Trophoblast cell (in vitro differentiated cells and primary cell): ENCODE measurements at regions not wholly inside any gene's neighbourhood (a gene's known extent, or its start where the extent isn't known, plus 50 kb on each side); places are given as distances from the start of the nearest gene placed in this dataset.
"Not testable (repeated sequence)": the region's sequence is repeated elsewhere in the genome, so short reads cannot be mapped to it uniquely, and the experiment has no call there.

Experiments
- DNase-seq, 2 donors: peaks; one replicate each; pipeline ENCODE4 v3.0.0-alpha.2; 2016
- H2AFZ ChIP-seq: 2 replicates; pipeline ENCODE4 v1.6.1; 2013; ENCODE audit warnings: low read length, moderate library complexity, mild to moderate bottlenecking; ENCODE audit not compliant: insufficient read depth, poor library complexity
- H2AK5ac ChIP-seq: 2 replicates; pipeline ENCODE4 v1.6.1; 2013; ENCODE audit warnings: mild to moderate bottlenecking, low read length
- H2BK120ac ChIP-seq: 2 replicates; pipeline ENCODE4 v1.6.1; 2013; ENCODE audit warnings: low read length, mild to moderate bottlenecking, moderate library complexity; ENCODE audit not compliant: insufficient read depth, poor library complexity
- H2BK12ac ChIP-seq: 2 replicates; pipeline ENCODE4 v1.6.1; 2013; ENCODE audit warnings: mild to moderate bottlenecking, low read length, moderate library complexity
- H2BK5ac ChIP-seq: 2 replicates; pipeline ENCODE4 v1.6.1; 2013; ENCODE audit warnings: low read length, low read depth, moderate library complexity, mild to moderate bottlenecking; ENCODE audit not compliant: poor library complexity
- H3K14ac ChIP-seq: 2 replicates; pipeline ENCODE4 v1.6.1; 2013; ENCODE audit warnings: mild to moderate bottlenecking, low read length
- H3K18ac ChIP-seq: 2 replicates; pipeline ENCODE4 v1.6.1; 2013; ENCODE audit warnings: mild to moderate bottlenecking, low read length
- H3K23ac ChIP-seq: 2 replicates; pipeline ENCODE4 v1.6.1; 2013; ENCODE audit warnings: low read length
- H3K27ac ChIP-seq: 2 replicates; pipeline ENCODE4 v1.5.1; 2013; ENCODE audit warnings: low read depth, mild to moderate bottlenecking, inconsistent platforms, low read length, moderate library complexity
- H3K27me3 ChIP-seq: 2 replicates; pipeline ENCODE4 v1.6.1; 2013; ENCODE audit warnings: inconsistent platforms, mild to moderate bottlenecking, low read length, moderate library complexity; ENCODE audit not compliant: insufficient read depth
- H3K36me3 ChIP-seq, 2 experiments: 1 replicate in 1 of 2; 2 replicates in 1 of 2; pipeline ENCODE4 v1.6.1; 2013; ENCODE audit warnings: low read length in 2 of 2, mild to moderate bottlenecking in 2 of 2, moderate library complexity in 1 of 2; ENCODE audit not compliant: insufficient read depth in 2 of 2, control insufficient read depth in 1 of 2
- H3K4ac ChIP-seq: 2 replicates; pipeline ENCODE4 v1.6.1; 2013; ENCODE audit warnings: low read depth, mild to moderate bottlenecking, low read length, moderate library complexity
- H3K4me1 ChIP-seq, 2 experiments: 1 replicate in 1 of 2; 2 replicates in 1 of 2; pipeline ENCODE4 v1.6.1; 2013; ENCODE audit warnings: low read length in 2 of 2, mild to moderate bottlenecking in 2 of 2, moderate library complexity in 1 of 2; ENCODE audit not compliant: insufficient read depth in 2 of 2, control insufficient read depth in 1 of 2
- H3K4me2 ChIP-seq: 2 replicates; pipeline ENCODE4 v1.6.1; 2013; ENCODE audit warnings: inconsistent platforms, mild to moderate bottlenecking, low read length, moderate library complexity
- H3K4me3 ChIP-seq: 2 replicates; pipeline ENCODE4 v1.5.1; 2013; ENCODE audit warnings: mild to moderate bottlenecking, low read depth, low read length, inconsistent platforms
- H3K79me1 ChIP-seq: one replicate; pipeline ENCODE4 v1.6.1; 2013; ENCODE audit warnings: low read length
- H3K79me2 ChIP-seq: 2 replicates; pipeline ENCODE4 v1.6.1; 2013; ENCODE audit warnings: low read length, mild to moderate bottlenecking; ENCODE audit not compliant: control insufficient read depth, insufficient read depth, poor library complexity
- H3K9ac ChIP-seq: 2 replicates; pipeline ENCODE4 v1.6.1; 2013; ENCODE audit warnings: mild to moderate bottlenecking, low read length
- H3K9me3 ChIP-seq: 2 replicates; pipeline ENCODE4 v1.6.1; 2013; ENCODE audit warnings: low read depth, mild to moderate bottlenecking, control low read depth, inconsistent platforms, low read length; ENCODE audit not compliant: insufficient read depth
- H4K12ac ChIP-seq: 2 replicates; pipeline ENCODE4 v1.6.1; 2013; ENCODE audit warnings: low read depth, mild to moderate bottlenecking, low read length, moderate library complexity
- H4K8ac ChIP-seq: 2 replicates; pipeline ENCODE4 v1.6.1; 2013; ENCODE audit warnings: low read depth, mild to moderate bottlenecking, low read length, moderate library complexity
- H4K91ac ChIP-seq: one replicate; pipeline ENCODE4 v1.6.1; 2013; ENCODE audit warnings: low read depth, mild to moderate bottlenecking, low read length, moderate library complexity
- WGBS: extraction: QIAGEN DNeasy Blood & Tissue Kit; methylation state at CpG from one replicate; pipeline ENCODE4 v1.1.7; 2013; ENCODE audit warnings: missing lambda C conversion rate; ENCODE audit not compliant: insufficient read length, insufficient coverage; ENCODE audit errors: extremely low coverage; 5-methylcytosine and 5-hydroxymethylcytosine counted together

DNA sequence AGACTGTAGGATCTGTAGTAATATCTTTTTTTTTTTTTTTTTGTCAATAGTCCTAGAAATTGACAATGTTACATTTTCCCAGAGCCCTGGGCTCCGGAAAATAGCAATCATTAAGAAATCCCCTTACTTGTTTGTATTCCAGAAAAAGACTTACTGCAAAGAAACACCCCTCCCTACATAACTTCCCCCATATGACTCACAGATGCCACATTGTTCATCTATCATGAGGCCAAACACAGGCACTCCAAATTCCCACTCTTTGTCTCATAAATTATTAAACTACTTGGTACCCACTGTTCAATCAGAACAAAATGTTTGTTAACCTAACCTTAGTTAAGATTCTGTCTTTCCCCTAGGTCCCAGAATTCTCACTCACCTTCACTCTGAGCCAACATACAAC, 53.5 kb downstream of the TEX51 start:
- H3K27ac ChIP-seq = no peak overlapping the region
- no peak overlapping the region for H2BK5ac ChIP-seq
- no peaks in the 10 kb centered on the region for H3K79me2 ChIP-seq
- H3K27me3 ChIP-seq = no peaks in the 10 kb centered on the region
- H3K4me2 ChIP-seq = no peak overlapping the region
- no peak overlapping the region for H3K14ac ChIP-seq
- no peak overlapping the region for H4K91ac ChIP-seq
- H3K9ac ChIP-seq = no peak overlapping the region
- WGBS = no CpG with 5 or more reads among the region's 1 CpG
- no peak overlapping the region for H2AK5ac ChIP-seq
- no peaks in the 10 kb centered on the region for H3K79me1 ChIP-seq
- H2AFZ ChIP-seq = no peak overlapping the region
- no peak overlapping the region for H3K23ac ChIP-seq
- no peak overlapping the region for H4K8ac ChIP-seq
- no peaks in the 10 kb centered on the region for H3K4me1 ChIP-seq
- no peaks in the 10 kb centered on the region for H3K9me3 ChIP-seq
- no peak overlapping the region for H3K4ac ChIP-seq
- H3K18ac ChIP-seq = no peak overlapping the region
- no peak for DNase-seq
- no peak overlapping the region for H3K4me3 ChIP-seq
- H4K12ac ChIP-seq = no peak overlapping the region
- no peak overlapping the region for H2BK12ac ChIP-seq
- no peak overlapping the region for H2BK120ac ChIP-seq
- no peaks in the 10 kb centered on the region for H3K36me3 ChIP-seq

DNA sequence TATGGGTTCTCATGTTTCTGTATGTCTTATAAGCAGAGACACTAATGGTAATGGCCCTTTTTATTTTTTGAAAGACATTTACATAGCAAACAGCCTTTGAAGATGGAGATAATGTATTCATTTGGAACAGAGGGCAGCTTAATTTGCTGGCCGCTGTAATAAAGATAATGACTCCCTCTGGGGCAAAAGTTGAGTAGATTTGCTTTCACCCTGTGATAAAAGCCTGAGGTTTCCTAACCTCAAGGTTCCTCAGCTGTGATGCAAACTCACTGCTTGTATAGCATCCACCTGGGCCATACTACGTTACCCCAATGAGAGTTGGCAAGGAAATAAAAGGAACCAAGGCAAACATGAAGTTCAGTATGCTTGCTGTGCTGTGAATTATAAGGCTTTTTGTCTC, 54.8 kb downstream of the TEX51 start:
- Histone ChIP-seq H3K79me2 (no peaks in the 10 kb centered on the region), H2BK12ac (no peak overlapping the region), H3K36me3 (no peaks in the 10 kb centered on the region), H3K9me3 (no peaks in the 10 kb centered on the region), H4K8ac (no peak overlapping the region), H3K79me1 (no peaks in the 10 kb centered on the region), H4K12ac (no peak overlapping the region), H3K9ac (no peak overlapping the region), H3K27me3 (no peaks in the 10 kb centered on the region), H2AK5ac (no peak overlapping the region), H2AFZ (no peak overlapping the region), H3K4me3 (no peak overlapping the region), H2BK5ac (no peak overlapping the region), H3K18ac (no peak overlapping the region), H3K4me2 (no peak overlapping the region), H3K23ac (no peak overlapping the region), H3K4ac (no peak overlapping the region), H3K27ac (no peak overlapping the region), H4K91ac (no peak overlapping the region), H3K4me1 (no peaks in the 10 kb centered on the region), H2BK120ac (no peak overlapping the region), H3K14ac (no peak overlapping the region)
- no peak for DNase-seq
- WGBS = no CpG with 5 or more reads among the region's 2 CpGs

DNA sequence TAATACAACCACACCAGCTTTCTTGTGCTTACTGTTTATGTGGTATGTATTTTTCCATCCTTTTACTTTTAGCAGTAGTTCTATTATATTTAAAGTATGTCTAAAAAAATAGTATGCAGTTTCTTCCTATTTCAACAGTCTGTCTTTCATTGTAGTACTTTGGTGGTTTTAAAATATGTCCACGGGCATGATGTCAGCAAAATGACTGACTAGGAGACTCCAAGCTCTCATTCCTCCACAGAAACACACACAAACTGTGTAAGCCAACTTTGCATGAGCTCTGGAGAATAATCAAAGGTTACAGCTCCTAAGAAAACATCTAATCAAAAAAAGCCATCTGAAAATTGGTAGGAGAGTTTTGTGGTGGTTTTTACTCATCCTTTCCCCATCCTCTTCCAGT, 56.1 kb downstream of the TEX51 start:
- H4K8ac ChIP-seq = no peak overlapping the region
- H2AFZ ChIP-seq = no peak overlapping the region
- no peak overlapping the region for H2BK120ac ChIP-seq
- no peak overlapping the region for H3K4me3 ChIP-seq
- H3K4me1 ChIP-seq = no peaks in the 10 kb centered on the region
- H3K23ac ChIP-seq = no peak overlapping the region
- no peak for DNase-seq
- H3K9me3 ChIP-seq = no peaks in the 10 kb centered on the region
- H3K14ac ChIP-seq = no peak overlapping the region
- no peak overlapping the region for H3K18ac ChIP-seq
- H3K79me2 ChIP-seq = no peaks in the 10 kb centered on the region
- no peak overlapping the region for H4K91ac ChIP-seq
- no peaks in the 10 kb centered on the region for H3K79me1 ChIP-seq
- no peak overlapping the region for H3K9ac ChIP-seq
- WGBS = no CpG with 5 or more reads among the region's 1 CpG
- H3K27ac ChIP-seq = no peak overlapping the region
- no peak overlapping the region for H2BK12ac ChIP-seq
- no peak overlapping the region for H2BK5ac ChIP-seq
- H3K36me3 ChIP-seq = no peaks in the 10 kb centered on the region
- no peak overlapping the region for H3K4ac ChIP-seq
- H2AK5ac ChIP-seq = no peak overlapping the region
- H3K27me3 ChIP-seq = no peaks in the 10 kb centered on the region
- H4K12ac ChIP-seq = no peak overlapping the region
- no peak overlapping the region for H3K4me2 ChIP-seq

DNA sequence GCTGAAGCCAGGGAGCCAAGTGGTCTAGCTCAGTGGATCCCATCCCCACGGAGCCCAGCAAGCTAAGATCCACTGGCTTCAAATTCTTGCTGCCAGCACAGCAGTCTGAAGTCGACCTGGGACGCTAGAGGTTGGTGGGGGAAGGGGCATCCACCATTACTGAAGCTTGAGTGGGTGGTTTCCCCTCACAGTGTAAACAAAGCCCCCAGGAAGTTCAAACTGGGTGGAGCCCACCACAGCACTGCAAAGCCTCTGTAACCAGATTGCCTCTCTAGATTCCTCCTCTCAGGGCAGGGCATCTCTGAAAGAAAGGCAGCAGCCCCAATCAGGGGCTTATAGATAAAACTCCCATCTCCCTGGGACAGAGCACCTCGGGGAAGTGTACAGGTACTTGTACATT, 58.1 kb downstream of the TEX51 start:
- not testable (repeated sequence) for H4K8ac ChIP-seq, H3K27ac ChIP-seq, H3K9ac ChIP-seq, H2BK120ac ChIP-seq, H3K79me1 ChIP-seq, H3K23ac ChIP-seq, DNase-seq, H2AFZ ChIP-seq, H3K18ac ChIP-seq, H3K36me3 ChIP-seq, H3K4me3 ChIP-seq, H3K79me2 ChIP-seq, H2AK5ac ChIP-seq, H3K4me2 ChIP-seq, H3K4ac ChIP-seq, H3K27me3 ChIP-seq, H3K9me3 ChIP-seq, H3K14ac ChIP-seq, H2BK5ac ChIP-seq, H4K91ac ChIP-seq, H4K12ac ChIP-seq, H3K4me1 ChIP-seq, H2BK12ac ChIP-seq
- WGBS = no CpG with 5 or more reads among the region's 4 CpGs
